ENCODE measurements at regions not wholly inside any gene's neighbourhood (a gene's known extent, or its start where the extent isn't known, plus 50 kb on each side); places are given as distances from the start of the nearest gene placed in this dataset.
A peak's percentile ranks its signal among the peaks of the same experiment; 100 is the strongest.
"Not testable (repeated sequence)": the region's sequence is repeated elsewhere in the genome, so short reads cannot be mapped to it uniquely, and the experiment has no call there.

DNA sequence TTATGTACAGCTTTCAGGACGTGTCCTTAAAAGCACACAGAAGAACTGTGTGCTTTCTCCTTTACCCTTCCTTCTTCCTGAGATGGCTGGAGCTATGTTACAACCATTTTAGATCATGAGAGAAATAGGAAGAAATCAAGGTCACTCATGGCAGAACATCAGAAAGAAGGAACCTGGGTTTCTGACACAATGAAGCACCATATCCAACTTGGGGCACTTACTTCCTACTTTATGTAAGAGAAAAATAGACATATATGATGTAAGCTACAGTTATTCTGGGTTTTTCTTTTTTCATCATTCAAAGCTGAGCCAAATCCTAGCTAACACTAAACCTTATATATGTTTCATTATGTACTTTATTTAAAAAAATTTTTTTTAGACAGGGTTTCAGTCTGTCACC lies 79.5 kb downstream of the FAM161A start:
- DNase-seq (ENCODE audit: low read depth in 2 of 2) = no peak

DNA sequence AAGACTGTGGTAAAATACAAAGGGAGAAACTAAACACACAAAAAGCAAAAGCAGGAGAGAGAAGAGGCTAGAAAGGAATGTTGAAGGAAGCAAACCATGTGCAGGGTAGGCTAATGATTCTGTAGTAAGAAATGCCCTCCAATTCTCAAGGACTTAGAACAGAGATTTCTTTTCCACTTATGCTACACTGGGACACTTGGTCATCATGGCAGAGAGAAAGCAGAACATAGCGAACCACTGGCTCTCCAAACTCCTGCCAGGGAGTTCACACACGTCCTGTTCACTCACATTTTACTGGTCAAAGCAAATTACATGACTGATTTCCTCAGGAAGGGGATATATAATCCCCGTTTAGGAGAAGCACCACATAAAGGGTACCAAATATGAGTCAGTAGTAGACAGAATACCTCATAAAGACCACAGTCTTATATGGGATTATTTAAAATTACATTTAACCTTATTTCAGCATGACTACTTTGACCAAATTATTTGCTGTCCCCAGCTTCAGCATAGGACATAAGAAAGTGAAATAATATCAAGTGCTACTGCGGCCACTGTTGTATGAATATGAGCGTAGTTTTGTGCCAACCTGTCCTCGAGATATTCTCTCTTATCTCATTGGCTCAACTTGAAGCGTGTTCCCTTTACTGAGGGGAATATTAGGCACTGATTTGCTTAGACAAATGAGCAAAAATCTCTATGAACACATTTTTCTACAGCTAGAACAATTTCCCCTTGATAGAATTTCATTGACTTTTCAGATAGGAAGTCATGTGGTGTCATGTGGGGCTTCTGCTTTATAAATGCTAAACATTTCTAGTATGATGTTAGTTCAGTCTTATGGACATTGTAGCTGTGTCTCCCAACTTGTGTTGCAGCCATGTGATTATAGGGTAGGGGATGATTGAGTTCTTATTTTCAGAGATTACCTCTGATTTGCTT lies 81.7 kb downstream of the FAM161A start:
- DNase-seq (ENCODE audit: low read depth in 2 of 2) = no peak

DNA sequence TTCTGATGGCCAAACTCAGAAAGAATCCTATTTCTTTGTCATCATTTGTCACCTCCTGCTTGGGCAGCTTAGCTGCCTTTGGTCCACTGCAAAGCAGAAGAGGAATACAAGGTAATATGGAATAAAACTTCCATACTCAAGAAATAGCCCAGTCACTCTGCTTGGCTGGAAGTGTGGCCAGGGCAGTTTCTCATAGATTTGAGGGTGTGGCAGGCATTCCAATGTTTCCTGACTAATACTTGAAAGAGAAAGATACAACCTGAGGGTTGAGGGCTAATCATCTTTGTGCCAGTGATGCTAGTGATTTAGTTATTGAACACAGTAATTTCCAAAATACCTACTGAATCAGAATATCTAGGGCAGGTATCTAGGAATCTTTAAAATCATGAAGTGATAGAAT lies 83.1 kb downstream of the FAM161A start:
- DNase-seq (ENCODE audit: low read depth in 2 of 2) = no peak

DNA sequence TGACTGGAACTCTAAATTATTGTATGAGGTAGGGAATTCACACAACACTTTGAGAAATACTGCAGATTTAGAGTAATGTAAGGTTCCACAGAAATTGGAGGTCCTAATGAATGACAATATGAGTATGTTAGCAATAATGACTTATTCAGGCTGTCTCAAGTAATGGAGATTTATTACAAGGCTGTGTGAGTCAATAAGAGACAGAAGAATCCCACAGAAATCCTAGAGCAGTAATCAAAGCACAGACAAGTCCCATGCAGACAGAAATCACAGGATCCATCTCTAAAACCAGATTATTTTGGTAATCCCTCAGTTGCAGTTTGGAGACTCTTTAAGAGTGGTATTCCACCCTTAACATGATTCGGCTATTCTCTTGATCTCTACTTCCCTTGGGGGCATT lies 83.6 kb downstream of the FAM161A start:
- DNase-seq (ENCODE audit: low read depth in 2 of 2) = no peak

DNA sequence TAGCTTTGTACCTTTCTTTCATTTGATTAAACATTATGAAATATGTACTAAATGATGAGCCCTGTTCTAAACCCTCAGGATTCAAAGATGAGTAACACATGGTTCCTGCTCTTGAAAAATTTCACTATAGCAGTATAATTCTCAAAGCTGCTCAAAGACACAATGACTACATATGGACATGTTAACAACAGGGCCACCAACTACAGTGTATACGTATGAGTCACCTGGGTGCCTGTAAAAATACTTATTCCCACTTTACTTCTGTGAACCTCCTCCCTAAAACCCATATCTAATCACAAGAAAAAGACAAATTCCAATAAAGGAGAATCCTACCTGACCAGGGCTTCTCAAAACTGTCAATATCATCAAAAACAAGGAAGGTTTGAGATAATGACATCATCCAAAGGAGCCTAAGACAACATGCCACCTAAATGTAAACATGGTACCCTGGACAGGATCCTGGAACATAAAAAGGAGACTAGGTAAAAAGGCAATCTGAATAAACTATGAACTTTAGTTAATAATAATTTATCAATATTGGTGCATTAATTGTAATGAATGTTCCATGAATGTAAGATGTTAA lies 84.7 kb downstream of the FAM161A start:
- no peak for DNase-seq (ENCODE audit: low read depth in 2 of 2)

DNA sequence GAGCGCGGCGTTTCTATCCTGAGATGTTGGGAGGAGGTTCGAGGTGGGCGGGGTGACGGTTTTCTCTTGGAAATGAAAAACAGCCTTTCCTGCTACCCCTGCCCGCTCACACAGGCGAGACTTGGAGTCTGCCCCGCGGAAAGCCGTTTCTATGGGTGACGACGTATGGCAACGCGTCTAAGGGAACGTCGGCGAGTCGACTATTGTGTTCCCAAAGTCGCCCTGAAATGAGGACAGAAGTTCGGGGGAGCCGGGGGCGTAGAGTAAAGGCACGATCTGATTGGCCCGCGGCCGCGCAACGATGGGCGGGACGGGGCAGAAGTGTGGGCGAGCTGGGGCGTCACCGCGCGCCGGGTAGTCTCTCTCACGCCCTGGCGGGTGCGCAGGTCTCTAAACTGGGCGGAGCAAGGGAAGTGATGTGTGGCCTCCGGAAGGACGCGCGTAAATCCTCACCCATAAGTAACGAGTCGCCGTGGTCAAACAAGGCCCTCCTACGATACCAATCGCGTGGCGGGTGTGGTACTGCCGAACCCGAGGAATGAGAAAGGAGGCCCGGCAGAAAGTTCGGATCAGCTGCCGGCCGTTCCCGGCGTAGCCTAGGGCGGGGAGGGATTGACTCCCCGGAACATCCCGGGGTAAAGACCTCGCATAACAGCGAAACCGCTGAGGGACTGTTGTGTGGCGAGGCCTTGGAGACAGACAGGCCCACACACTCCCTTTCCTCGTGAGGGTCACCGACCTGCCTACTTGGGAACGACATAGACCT lies 89.6 kb downstream of the FAM161A start:
- peak; percentile 87 to 89 for DNase-seq (ENCODE audit: low read depth in 2 of 2)

DNA sequence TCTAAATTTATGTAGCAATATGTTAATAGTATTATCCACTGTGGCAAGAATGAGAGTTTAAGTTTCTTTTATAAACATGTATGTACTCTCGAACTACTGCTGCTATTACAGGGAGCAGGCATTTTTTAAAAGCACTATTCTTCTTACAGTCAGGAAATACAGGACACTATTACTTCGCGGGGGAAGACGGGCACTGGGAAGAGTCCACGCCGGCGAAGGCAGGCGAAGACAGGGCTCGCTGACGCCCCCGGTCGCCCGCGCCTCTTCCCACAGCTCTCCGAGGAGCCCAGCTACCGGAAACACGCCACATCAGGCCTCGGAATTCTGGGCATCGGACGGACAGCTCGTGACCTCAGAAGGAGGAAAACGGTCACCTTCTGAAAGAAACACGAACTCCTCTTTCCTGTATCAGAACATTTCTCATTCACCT lies 90.2 kb downstream of the FAM161A start:
- DNase-seq (ENCODE audit: low read depth in 2 of 2) = no peak

DNA sequence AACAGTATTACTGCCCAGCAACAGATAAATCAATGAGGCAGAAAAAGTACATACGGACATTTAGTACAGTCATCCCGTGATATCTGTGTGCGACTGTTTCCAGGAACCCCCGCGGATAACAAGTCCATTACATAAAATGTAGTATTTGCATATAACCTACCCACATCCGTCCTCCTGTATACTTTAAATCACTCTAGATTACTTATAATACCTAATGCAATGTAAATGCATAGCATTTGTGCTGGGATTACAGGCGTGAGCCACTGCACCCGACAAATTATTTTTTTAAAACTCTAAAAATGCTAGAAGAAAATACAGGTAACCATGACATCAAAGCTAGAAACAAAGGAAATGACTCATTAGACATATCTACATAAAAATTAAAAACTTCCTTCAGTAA lies 91.6 kb downstream of the FAM161A start:
- DNase-seq (ENCODE audit: low read depth in 2 of 2) = no peak

DNA sequence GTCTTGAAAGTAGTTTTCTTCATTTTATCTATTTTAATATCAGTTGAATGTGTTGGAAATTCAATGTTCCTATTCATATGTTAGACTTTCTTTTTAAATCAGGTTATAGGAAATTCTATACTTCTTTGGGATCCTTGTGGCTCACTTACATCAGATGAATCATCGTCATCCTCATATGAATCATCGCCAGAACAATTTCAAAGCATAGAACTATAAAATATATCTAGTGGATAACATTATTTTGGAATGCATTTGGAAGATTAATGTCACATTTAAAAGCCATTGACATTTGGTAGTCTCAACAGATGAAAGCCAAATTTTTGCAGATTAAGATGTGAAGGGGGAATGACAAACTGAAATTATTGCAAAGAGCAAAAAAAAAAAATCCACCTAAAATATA lies 94.1 kb downstream of the FAM161A start:
- no peak for DNase-seq (ENCODE audit: low read depth in 2 of 2)

DNA sequence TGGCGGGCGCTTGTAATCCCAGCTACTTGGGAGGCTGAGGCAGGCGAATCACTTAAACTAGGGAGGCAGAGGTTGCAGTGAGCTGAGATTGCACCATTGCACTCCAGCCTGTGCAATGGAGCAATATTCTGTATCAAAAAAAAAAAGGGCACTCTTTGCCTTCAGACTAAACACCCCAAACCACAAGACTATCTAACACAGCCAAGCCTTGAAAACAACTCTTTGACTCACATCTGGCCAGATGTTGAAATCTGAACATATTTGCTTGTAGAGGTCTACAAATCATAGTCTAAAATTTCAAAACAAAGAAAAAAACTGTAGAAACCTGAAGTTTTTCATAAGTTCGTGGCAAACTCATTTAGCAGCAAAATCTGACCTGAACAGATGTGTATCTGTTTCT lies 94.9 kb downstream of the FAM161A start:
- no peak for DNase-seq (ENCODE audit: low read depth in 2 of 2)

DNA sequence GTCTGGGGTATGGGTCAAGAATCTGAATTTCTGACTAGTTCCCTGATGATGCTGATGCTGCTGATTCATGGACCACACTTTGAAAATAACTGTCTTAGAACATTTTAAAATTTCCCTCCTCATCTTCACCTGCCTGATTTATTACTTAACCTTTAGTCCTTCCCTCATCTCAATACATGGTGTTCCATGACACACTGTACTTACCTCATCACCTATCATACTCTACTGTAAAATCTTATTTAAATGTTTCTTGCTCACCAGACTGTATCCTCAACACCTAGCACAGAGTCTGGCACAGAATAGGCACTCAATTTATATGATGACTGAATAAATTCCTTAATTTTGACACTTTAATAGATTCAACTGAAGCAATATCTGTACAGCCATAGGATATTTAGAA lies 95.7 kb downstream of the FAM161A start:
- no peak for DNase-seq (ENCODE audit: low read depth in 2 of 2)

DNA sequence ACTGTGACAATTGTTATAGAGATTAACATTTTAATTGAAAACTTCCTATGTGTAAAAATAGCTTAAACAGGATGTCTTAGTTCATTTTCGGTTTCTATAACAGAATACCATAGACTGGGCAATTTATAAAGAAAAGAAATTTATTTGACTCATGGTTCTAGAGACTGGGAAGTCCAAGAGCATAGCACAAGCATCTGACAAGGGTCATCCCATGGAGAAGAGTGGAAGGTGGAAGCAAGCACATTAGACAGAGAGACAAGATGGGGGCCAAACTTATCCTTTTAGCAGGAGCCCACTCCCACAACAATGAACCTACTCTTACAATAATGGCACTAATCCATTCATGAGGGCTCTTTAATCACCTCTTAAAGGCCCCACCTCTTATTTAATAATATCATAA lies 100.3 kb downstream of the FAM161A start:
- no peak for DNase-seq (ENCODE audit: low read depth in 2 of 2)

DNA sequence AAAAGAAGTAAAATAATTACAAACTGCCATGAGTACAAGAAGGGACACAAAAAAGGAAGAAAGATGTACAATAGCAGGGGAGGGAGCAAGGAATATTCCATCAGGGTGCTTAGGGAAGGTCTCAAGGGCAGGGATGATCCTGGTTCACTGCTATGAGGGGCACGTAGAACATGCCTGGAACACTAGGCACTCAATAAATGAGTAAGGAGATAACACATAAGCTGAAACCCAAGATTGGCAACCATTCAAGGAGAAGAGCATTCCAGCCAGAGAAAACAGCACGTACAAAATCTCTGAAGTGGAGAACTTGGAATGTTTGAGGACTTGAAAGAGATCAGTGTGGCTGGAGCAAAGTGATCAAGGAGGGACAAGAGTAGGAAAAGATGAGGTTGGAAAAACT lies 103.2 kb downstream of the FAM161A start:
- DNase-seq (ENCODE audit: low read depth in 2 of 2) = no peak

DNA sequence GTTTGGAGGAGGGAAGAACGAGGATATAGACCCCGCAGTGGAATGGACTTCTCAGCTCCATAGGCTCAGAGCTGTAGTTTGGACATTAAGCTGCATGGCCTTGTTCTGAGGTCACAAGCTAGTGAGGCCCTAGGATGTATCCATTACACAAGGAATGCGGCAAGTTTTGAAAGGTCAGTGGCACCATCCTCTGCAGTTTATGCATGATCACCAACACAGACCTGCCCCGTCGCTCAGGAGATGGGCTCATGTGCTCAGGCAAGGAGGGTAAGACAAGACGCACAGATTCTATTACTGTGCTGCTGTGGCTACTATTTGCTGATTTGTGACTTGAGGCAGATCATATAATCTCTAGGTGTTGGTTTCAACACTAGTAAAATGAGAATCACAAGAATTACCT lies 110.9 kb downstream of the FAM161A start:
- DNase-seq (ENCODE audit: low read depth in 2 of 2) = no peak

DNA sequence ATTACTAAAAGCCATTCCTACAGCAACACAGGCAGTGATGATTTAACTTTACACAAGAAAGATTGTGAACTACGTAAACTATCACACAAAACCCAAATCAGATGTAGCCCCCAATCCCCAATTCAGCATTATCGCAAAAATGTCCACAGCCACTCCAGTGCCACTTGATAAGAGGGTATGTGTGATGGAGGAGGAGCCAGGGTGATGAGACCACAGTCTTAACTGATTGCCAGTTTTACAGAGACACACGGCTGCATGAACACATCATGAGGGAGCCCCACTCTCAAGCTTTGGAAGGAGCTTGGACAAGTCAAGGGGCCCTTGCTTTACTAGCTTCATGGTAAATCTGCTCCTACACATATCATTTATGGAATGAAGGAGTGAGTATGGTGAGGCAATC lies 116.0 kb downstream of the FAM161A start:
- no peak for DNase-seq (ENCODE audit: low read depth in 2 of 2)

DNA sequence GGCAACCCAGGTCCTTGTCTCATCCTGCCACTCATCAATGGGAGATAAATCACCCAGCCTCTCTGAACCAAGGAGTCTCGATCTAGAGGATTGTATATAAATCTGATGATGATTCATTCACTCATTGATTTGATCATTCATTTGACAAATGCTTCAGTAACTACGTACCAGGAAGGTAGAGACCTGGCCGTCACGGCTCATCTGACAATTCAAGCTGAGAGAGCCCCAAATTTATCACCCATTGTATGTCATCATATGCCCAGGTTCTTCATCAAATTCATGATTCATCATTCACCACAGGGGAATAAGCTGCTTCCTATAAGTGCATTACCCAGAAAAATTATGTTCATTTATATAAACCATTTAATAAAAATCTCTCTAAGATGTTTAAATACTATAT lies 116.9 kb downstream of the FAM161A start:
- DNase-seq (ENCODE audit: low read depth in 2 of 2) = no peak

DNA sequence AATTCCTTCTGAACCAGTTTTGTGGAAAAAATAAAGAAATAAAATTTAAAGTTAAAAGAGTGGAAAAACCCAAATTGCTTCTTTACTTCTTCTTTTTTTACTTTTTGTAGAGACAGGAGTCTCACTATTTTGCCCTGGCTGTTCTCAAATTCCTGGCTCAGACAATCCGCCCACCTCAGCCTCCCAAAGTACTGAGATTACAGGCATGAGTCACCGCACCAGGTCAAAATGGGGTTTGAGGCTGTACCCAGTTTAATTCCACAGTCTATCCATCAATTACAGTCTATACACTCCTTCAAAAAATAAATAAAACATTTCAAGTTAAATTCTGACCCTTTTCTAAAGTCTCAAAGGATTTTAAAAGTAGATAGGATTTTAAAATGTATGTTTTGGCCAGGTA lies 120.3 kb downstream of the FAM161A start:
- no peak for DNase-seq (ENCODE audit: low read depth in 2 of 2)

DNA sequence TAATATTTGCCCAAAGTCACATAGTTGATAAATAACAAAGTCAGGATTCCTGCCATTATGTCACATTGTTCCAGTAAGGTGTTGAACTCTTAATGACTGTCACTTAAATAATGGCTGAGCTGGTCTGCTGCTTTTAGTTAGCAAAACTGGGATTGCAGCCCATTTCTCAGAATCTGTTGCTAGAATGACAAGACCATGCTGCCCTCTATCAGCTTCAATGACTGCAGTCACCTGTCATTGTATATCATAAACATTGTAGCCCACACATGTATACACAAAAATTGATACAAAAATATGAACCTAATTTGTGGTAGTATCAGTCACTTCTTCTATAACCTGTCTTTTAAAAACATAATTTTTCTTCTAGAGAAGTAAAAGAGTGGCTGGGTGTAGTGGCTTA lies 121.1 kb downstream of the FAM161A start:
- no peak for DNase-seq (ENCODE audit: low read depth in 2 of 2)

DNA sequence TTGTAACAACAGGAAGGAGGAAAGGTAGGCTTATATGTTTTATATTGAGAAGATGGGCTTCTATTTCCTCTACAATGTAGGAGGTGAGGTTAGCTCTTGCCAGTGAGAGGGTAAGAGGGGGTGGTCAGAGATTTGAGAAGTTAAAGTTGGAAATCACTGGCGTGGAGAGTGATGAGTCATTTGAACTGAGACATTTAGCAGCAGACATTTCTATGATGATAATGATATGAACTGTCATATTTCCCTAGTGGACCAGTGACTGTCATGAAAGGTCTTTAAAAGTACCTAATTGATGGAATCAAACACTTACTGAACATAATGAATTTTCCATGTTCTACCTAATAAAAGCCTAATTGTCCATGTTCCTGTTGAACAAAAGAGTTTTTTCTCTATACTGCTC lies 126.1 kb downstream of the FAM161A start:
- DNase-seq (ENCODE audit: low read depth in 2 of 2) = no peak

DNA sequence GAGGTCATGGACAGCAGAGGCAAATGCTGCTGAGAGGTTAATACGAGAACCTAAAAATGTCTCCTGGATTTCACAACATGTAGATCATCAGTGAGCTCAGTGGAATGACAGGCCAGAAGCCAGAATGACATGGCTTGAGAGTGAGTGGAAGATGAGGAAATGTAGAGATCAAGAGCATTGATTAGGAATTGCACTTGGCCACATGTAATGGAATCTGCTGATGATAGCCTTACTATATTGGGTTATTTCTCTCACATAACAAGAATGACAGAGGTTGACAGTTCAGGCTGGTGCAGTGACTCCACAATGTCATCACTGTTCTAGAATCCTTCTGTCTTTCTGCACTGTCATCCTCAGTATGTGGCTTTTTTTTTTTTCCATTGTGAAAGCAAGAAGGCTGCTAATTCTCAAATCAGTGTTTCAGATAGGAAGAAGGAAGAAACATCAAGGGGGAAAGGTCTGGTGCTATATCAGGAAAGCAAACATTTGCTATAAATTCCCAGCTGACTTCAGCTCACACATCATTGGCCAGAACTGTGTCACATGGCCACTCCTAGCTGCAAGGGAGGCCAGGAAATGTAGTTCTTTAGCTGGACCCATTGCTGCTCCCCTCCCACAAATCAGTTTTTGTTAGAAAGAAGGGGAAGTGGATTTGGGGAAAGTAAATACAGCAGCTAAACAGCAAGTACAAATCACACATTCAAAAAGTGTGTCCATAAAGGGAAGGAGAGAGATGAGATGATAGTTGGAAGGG lies 127.2 kb downstream of the FAM161A start:
- DNase-seq (ENCODE audit: low read depth in 2 of 2) = no peak

DNA sequence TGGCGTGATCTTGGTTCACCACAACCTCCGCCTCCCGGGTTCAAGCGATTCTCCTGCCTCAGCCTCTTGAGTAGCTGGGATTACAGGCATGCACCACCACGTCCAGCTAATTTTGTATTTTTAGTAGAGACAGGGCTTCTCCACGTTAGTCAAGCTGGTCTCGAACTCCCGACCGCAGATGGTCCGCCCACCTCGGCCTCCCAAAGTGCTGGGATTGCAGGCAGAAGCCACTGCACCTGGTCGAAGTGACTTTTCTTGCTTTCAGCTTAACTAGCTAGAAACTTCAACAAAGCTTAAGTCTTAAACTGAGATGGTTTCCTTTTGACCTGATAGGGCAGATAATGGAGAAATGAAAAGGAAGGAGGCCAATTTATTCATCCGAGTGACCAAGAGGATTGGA lies 130.5 kb downstream of the FAM161A start:
- not testable (repeated sequence) for DNase-seq (ENCODE audit: low read depth in 2 of 2)

DNA sequence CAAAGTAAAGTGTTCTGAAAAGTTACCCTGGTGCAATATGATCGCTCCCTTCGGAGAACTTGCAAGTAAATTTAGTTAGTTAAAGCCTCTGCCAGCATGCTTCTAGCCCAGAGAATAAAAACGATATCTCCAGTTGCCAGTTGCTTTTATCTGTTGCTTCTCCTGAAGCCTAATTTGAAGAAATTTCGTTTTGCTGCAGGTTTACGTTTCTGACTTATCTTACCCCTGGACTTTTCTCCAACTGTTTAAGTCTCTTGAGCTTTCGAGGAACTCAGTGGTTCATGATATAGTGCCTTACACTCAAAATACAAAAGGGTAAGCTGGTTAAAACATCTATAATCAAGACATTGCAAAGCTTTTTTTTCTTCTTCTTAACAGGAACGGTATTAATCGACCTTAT lies 131.1 kb downstream of the FAM161A start:
- no peak for DNase-seq (ENCODE audit: low read depth in 2 of 2)
